ENCODE measurements at regions not wholly inside any gene's neighbourhood (a gene's known extent, or its start where the extent isn't known, plus 50 kb on each side); places are given as distances from the start of the nearest gene placed in this dataset.

GRCh38 chr16:72241930-72242329, 70.0 kb upstream of the PMFBP1 start:
- TF ChIP-seq CTCF (conservative IDR thresholded peaks at IDR 0.05 in 1 of 2, IDR thresholded peaks at IDR 0.05 in 1 of 2; ENCODE audit: low read depth in 1 of 2, low read length in 2 of 2) (peak; percentile 98 to 100), EZH2 (IDR thresholded peaks at IDR 0.05; ENCODE audit: low read length, missing control alignments) (no peak)

All from fibroblast of lung (primary cell).